ENCODE measurements at regions not wholly inside any gene's neighbourhood (a gene's known extent, or its start where the extent isn't known, plus 50 kb on each side); places are given as distances from the start of the nearest gene placed in this dataset.

DNA sequence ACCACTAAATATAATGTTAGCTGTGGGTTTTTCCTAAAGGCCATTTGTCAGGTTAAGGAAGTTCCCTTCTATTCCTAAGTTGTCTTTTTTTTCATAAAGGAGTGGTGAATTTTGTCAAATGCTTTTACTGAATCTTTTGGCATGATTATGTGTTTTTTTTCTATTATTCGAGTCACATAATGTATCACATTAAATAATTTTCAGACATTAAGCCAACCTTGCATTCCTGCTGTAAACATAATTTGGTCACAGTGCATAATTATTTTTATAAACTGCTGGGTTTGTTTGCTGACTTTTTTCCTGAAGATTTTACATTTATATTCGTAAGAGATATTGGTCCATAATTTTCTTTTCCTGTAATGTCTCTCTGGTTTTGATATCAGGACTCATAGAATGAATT, 101.8 kb upstream of the SPRED1 start:
- DNase-seq = no peak
- Histone ChIP-seq H3K4me1 (ENCODE audit: control insufficient read depth in 2 of 3, insufficient read depth in 2 of 3, low read depth in 1 of 3, low read length in 3 of 3) (no peaks in the 10 kb centered on the region), H3K9me3 (ENCODE audit: control insufficient read depth in 2 of 3, insufficient read depth in 1 of 3, low read length in 3 of 3) (peaks cover 0 to 9% (median 1%) of the 10 kb centered on the region in 3 donors), H3K27me3 (ENCODE audit: control insufficient read depth, insufficient read depth, low read length) (no peaks in the 10 kb centered on the region), H3K9ac (ENCODE audit: low read length in 3 of 3) (no peak overlapping the region), H3K4me3 (ENCODE audit: low read length in 3 of 3) (no peak overlapping the region), H3K36me3 (ENCODE audit: control insufficient read depth in 2 of 3, insufficient read depth in 3 of 3, low read length in 3 of 3) (no peaks in the 10 kb centered on the region), H3K27ac (ENCODE audit: low read depth in 2 of 2, low read length in 2 of 2) (no peak overlapping the region)
- FAIRE-seq = no peak
- TF ChIP-seq, protein P1, sequence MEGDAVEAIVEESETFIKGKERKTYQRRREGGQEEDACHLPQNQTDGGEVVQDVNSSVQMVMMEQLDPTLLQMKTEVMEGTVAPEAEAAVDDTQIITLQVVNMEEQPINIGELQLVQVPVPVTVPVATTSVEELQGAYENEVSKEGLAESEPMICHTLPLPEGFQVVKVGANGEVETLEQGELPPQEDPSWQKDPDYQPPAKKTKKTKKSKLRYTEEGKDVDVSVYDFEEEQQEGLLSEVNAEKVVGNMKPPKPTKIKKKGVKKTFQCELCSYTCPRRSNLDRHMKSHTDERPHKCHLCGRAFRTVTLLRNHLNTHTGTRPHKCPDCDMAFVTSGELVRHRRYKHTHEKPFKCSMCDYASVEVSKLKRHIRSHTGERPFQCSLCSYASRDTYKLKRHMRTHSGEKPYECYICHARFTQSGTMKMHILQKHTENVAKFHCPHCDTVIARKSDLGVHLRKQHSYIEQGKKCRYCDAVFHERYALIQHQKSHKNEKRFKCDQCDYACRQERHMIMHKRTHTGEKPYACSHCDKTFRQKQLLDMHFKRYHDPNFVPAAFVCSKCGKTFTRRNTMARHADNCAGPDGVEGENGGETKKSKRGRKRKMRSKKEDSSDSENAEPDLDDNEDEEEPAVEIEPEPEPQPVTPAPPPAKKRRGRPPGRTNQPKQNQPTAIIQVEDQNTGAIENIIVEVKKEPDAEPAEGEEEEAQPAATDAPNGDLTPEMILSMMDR (IDR thresholded peaks at IDR 0.05; ENCODE audit: borderline replicate concordance, extremely low read depth, insufficient read depth) = no peak
- intact Hi-C loops (cut with DNase I) = no loop called here

DNA sequence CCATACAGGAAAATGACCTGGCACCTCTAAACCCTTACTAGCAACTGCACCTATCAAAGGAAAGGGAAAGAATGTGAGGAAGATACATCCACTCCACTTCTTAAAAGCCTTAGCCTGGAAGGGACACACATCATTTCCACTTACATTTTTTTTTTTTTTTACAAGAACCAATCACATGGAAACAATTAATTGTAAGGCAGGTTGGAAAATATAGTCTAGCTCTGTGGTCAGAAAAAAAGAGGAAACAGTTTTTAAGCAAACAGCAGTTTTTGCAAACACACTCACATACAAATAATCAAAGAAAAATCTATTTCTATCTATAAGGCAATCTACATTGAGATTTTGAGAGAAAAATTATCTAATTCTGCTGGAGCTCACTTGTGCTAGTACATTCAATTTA, 98.9 kb upstream of the SPRED1 start:
- TF ChIP-seq, protein P1 (IDR thresholded peaks at IDR 0.05; ENCODE audit: borderline replicate concordance, extremely low read depth, insufficient read depth) = no peak
- no peak overlapping the region for H3K4me3 ChIP-seq (ENCODE audit: low read length in 3 of 3)
- no peak for FAIRE-seq
- no peaks in the 10 kb centered on the region for H3K27me3 ChIP-seq (ENCODE audit: control insufficient read depth, insufficient read depth, low read length)
- H3K9ac ChIP-seq (ENCODE audit: low read length in 3 of 3) = no peak overlapping the region
- H3K27ac ChIP-seq (ENCODE audit: low read depth in 2 of 2, low read length in 2 of 2) = no peak overlapping the region
- H3K4me1 ChIP-seq (ENCODE audit: control insufficient read depth in 2 of 3, insufficient read depth in 2 of 3, low read depth in 1 of 3, low read length in 3 of 3) = no peaks in the 10 kb centered on the region
- intact Hi-C loops (cut with DNase I) = no loop called here
- H3K36me3 ChIP-seq (ENCODE audit: control insufficient read depth in 2 of 3, insufficient read depth in 3 of 3, low read length in 3 of 3) = no peaks in the 10 kb centered on the region
- no peak for DNase-seq
- peaks cover 1 to 9% (median 2%) of the 10 kb centered on the region in 3 donors for H3K9me3 ChIP-seq (ENCODE audit: control insufficient read depth in 2 of 3, insufficient read depth in 1 of 3, low read length in 3 of 3)

DNA sequence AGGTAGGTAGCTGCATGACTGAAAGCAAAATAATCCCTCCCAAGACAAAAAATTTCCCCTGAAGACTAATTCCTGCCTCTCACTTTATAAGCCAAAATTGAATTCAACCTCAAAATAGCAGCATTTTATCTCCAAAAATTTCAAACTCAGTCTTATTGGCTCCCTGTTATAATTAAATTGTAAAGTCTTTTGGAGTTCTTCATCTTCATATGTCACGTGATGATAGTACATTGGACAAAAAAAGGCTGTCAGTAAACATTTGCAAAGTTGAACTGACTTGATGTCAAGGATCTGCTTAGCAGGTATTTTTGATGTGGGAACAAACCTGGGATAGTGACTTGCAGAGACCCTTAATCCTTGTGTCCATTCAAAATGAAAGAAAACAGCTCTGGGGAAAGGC, 98.4 kb upstream of the SPRED1 start:
- intact Hi-C loops (cut with DNase I) = no loop called here
- Histone ChIP-seq H3K4me3 (ENCODE audit: low read length in 3 of 3) (no peak overlapping the region), H3K27me3 (ENCODE audit: control insufficient read depth, insufficient read depth, low read length) (no peaks in the 10 kb centered on the region), H3K4me1 (ENCODE audit: control insufficient read depth in 2 of 3, insufficient read depth in 2 of 3, low read depth in 1 of 3, low read length in 3 of 3) (no peaks in the 10 kb centered on the region), H3K36me3 (ENCODE audit: control insufficient read depth in 2 of 3, insufficient read depth in 3 of 3, low read length in 3 of 3) (no peaks in the 10 kb centered on the region), H3K9ac (ENCODE audit: low read length in 3 of 3) (no peak overlapping the region), H3K9me3 (ENCODE audit: control insufficient read depth in 2 of 3, insufficient read depth in 1 of 3, low read length in 3 of 3) (peaks cover 1 to 9% (median 2%) of the 10 kb centered on the region in 3 donors), H3K27ac (ENCODE audit: low read depth in 2 of 2, low read length in 2 of 2) (no peak overlapping the region)
- FAIRE-seq (no peak), DNase-seq (no peak)
- TF ChIP-seq, protein P1 (IDR thresholded peaks at IDR 0.05; ENCODE audit: borderline replicate concordance, extremely low read depth, insufficient read depth) = no peak

DNA sequence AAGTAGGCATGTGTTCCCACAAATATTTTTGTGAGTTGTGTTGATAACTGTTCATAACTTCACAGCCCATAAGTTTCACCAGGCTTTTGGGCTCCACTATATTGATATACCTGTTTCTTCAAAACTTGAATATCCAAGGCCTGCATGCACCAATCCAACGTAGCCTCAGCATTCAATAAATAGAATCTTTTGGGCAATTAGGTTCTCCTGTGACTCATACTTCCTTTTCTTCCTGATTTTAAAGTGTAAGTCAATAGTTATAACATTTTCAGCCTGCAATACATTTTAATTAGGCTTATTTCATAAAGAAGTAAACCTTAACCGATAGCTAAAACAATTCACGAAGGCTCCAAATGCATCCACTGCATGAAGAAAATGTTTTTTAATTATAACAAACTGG, 97.8 kb upstream of the SPRED1 start:
- no peak overlapping the region for H3K27ac ChIP-seq (ENCODE audit: low read depth in 2 of 2, low read length in 2 of 2)
- no peak for FAIRE-seq
- no peaks in the 10 kb centered on the region for H3K4me1 ChIP-seq (ENCODE audit: control insufficient read depth in 2 of 3, insufficient read depth in 2 of 3, low read depth in 1 of 3, low read length in 3 of 3)
- H3K36me3 ChIP-seq (ENCODE audit: control insufficient read depth in 2 of 3, insufficient read depth in 3 of 3, low read length in 3 of 3) = no peaks in the 10 kb centered on the region
- H3K4me3 ChIP-seq (ENCODE audit: low read length in 3 of 3) = no peak overlapping the region
- H3K9ac ChIP-seq (ENCODE audit: low read length in 3 of 3) = no peak overlapping the region
- no peaks in the 10 kb centered on the region for H3K27me3 ChIP-seq (ENCODE audit: control insufficient read depth, insufficient read depth, low read length)
- TF ChIP-seq, protein P1 (IDR thresholded peaks at IDR 0.05; ENCODE audit: borderline replicate concordance, extremely low read depth, insufficient read depth) = no peak
- H3K9me3 ChIP-seq (ENCODE audit: control insufficient read depth in 2 of 3, insufficient read depth in 1 of 3, low read length in 3 of 3) = peaks cover 1 to 9% (median 2%) of the 10 kb centered on the region in 3 donors
- DNase-seq = no peak
- intact Hi-C loops (cut with DNase I) = no loop called here
